ENCODE measurements at regions not wholly inside any gene's neighbourhood (a gene's known extent, or its start where the extent isn't known, plus 50 kb on each side); places are given as distances from the start of the nearest gene placed in this dataset.
A peak's percentile ranks its signal among the peaks of the same experiment; 100 is the strongest.

DNA sequence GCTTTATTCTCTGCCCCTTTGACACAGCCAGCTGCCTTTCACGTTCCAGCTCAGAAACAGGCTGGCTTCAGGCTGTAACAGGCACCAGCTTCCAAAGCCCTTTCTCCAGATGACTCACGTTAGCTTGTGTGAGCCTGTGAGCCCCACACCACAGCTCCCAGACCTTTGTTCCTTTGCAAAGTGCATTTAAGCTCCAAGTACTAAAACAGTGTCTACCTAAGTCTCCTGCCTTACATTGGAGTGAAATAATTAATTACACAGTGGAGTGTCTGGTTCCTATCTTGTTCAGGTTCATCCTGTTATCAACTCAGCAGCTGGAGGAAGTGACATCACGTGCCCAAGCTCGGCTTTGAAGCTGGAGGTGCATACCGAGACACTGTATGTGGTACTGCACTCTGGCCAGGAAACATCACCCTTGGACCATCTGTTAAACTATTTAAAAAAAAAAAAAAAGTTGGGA is 475.8 kb downstream of the FOXO1 start:
- Histone ChIP-seq H3K36me3 (ENCODE audit: control insufficient read depth, low read length) (no peaks in the 10 kb centered on the region), H3F3A (ENCODE audit: control insufficient read depth, insufficient read depth) (peaks cover 2% of the 10 kb centered on the region; the same call in 1 of the 2 replicates), H3K79me2 (ENCODE audit: control insufficient read depth, low read length) (no peaks in the 10 kb centered on the region), H3K9me2 (replicated peaks; ENCODE audit: control insufficient read depth, low read length) (no peaks in the 10 kb centered on the region), H3K9me3 (ENCODE audit: control insufficient read depth, insufficient read depth, low read length) (no peaks in the 10 kb centered on the region), H3K4me2 (ENCODE audit: low read length) (peak overlapping the region; percentile 67), H3K4me3 (ENCODE audit: low read length) (peak overlapping the region; percentile 52), H3K27ac (ENCODE audit: low read depth, low read length) (peak overlapping the region; percentile 28), H3K27me3 (ENCODE audit: control insufficient read depth, low read length) (no peaks in the 10 kb centered on the region), H4K20me1 (ENCODE audit: control insufficient read depth, insufficient read depth, low read depth, low read length) (no peaks in the 10 kb centered on the region), H3K4me1 (ENCODE audit: control insufficient read depth, low read length) (peaks cover 22% of the 10 kb centered on the region)
- no peak for TF ChIP-seq EZH2phosphoT487 (IDR thresholded peaks at IDR 0.05; ENCODE audit: borderline replicate concordance, low read length)
- no peak for TF ChIP-seq CTCF (IDR thresholded peaks at IDR 0.05; ENCODE audit: low read depth, low read length, poor library complexity, severe bottlenecking)

DNA sequence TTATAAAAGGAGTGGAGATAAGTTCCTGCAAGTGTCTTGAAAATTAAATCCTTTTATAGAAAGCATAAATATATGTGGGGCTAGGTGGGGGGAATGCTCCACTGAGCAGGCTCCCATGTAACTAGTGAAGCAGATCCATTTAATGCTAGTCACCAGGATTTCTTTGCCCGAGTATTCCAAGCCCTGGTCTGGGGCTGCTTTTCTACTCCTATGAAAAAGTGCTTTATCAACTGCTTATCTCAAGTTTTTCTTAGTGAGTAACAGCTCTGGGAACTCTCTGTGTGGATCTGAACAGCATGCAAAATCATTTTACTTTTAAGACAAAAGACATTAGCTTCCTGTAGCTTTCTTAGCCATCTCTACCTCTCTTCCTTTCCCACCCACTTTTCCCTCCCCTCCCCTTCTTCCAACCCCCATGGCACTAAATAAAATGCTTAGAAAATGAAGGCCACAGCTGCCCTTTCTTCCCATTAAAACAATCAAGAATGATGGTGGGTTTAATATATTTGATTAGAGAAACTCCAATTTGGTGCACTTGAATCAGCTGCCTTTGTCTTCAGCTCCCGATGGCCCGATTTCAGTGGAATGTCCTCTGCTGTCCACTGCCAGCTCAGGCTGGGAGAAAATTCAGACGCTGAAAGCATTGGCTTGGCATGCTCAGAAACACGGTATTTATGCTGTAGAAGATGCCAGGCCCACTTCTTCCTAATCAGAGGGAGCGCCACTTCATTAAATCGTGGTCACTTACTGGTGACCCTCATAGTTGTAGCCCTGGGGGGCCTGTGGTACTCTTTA is 475.1 kb downstream of the FOXO1 start:
- Histone ChIP-seq H3K4me3 (ENCODE audit: low read length) (peak overlapping the region; percentile 52), H3K9me3 (ENCODE audit: control insufficient read depth, insufficient read depth, low read length) (no peaks in the 10 kb centered on the region), H3K27ac (ENCODE audit: low read depth, low read length) (peak overlapping the region; percentile 28; the same call in 1 of the 2 replicates), H3K4me2 (ENCODE audit: low read length) (peak overlapping the region; percentile 67), H3K9me2 (replicated peaks; ENCODE audit: control insufficient read depth, low read length) (no peaks in the 10 kb centered on the region), H3K4me1 (ENCODE audit: control insufficient read depth, low read length) (peaks cover 22% of the 10 kb centered on the region), H4K20me1 (ENCODE audit: control insufficient read depth, insufficient read depth, low read depth, low read length) (no peaks in the 10 kb centered on the region), H3K79me2 (ENCODE audit: control insufficient read depth, low read length) (no peaks in the 10 kb centered on the region), H3K36me3 (ENCODE audit: control insufficient read depth, low read length) (no peaks in the 10 kb centered on the region), H3F3A (ENCODE audit: control insufficient read depth, insufficient read depth) (peaks cover 2% of the 10 kb centered on the region; the same call in 1 of the 2 replicates), H3K27me3 (ENCODE audit: control insufficient read depth, low read length) (no peaks in the 10 kb centered on the region)
- no peak for TF ChIP-seq CTCF (IDR thresholded peaks at IDR 0.05; ENCODE audit: low read depth, low read length, poor library complexity, severe bottlenecking)
- TF ChIP-seq EZH2phosphoT487 (IDR thresholded peaks at IDR 0.05; ENCODE audit: borderline replicate concordance, low read length), result no peak

DNA sequence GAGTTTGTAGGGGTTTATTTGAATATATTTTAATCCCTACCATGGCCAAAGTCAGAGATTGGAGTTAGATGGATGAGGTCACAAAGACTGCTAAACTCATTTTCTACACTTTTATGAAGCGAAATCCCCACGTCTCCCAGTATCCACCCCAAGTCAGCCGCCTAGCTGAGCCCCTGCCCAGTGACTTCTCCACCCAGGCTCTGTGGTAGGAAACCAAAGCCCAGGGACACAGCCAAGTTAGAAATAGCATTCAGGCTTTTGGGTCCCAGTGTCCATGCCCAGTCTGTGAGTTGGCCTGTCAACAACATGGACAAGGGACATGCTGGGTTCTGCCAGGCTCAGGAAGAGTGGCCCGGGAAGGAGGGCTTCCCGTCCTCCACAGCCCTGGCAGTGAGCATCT is 474.0 kb downstream of the FOXO1 start:
- Histone ChIP-seq H3K9me3 (ENCODE audit: control insufficient read depth, insufficient read depth, low read length) (no peaks in the 10 kb centered on the region), H3K4me1 (ENCODE audit: control insufficient read depth, low read length) (peaks cover 22% of the 10 kb centered on the region), H3K27ac (ENCODE audit: low read depth, low read length) (no peak overlapping the region), H3K4me3 (ENCODE audit: low read length) (no peak overlapping the region), H4K20me1 (ENCODE audit: control insufficient read depth, insufficient read depth, low read depth, low read length) (no peaks in the 10 kb centered on the region), H3K79me2 (ENCODE audit: control insufficient read depth, low read length) (no peaks in the 10 kb centered on the region), H3K36me3 (ENCODE audit: control insufficient read depth, low read length) (no peaks in the 10 kb centered on the region), H3K4me2 (ENCODE audit: low read length) (no peak overlapping the region), H3F3A (ENCODE audit: control insufficient read depth, insufficient read depth) (peaks cover 2% of the 10 kb centered on the region; the same call in 1 of the 2 replicates), H3K27me3 (ENCODE audit: control insufficient read depth, low read length) (no peaks in the 10 kb centered on the region), H3K9me2 (replicated peaks; ENCODE audit: control insufficient read depth, low read length) (no peaks in the 10 kb centered on the region)
- TF ChIP-seq EZH2phosphoT487 (IDR thresholded peaks at IDR 0.05; ENCODE audit: borderline replicate concordance, low read length) (no peak), CTCF (IDR thresholded peaks at IDR 0.05; ENCODE audit: low read depth, low read length, poor library complexity, severe bottlenecking) (no peak)
